ENCODE measurements at regions not wholly inside any gene's neighbourhood (a gene's known extent, or its start where the extent isn't known, plus 50 kb on each side); places are given as distances from the start of the nearest gene placed in this dataset.

- DNase-seq, result no peak
Measured at GRCh38 chr3:116640109-116640508, 69.5 kb upstream of the TUSC7 start.

GRCh38 chr3:116643001-116643400, 66.6 kb upstream of the TUSC7 start:
- no peak for DNase-seq

GRCh38 chr3:116647996-116648395, 61.6 kb upstream of the TUSC7 start:
- no peak for DNase-seq

All from SHP77 treated with DMSO at 0.1 percent for 48 hours (cell line).